ENCODE measurements at regions not wholly inside any gene's neighbourhood (a gene's known extent, or its start where the extent isn't known, plus 50 kb on each side); places are given as distances from the start of the nearest gene placed in this dataset.

DNA sequence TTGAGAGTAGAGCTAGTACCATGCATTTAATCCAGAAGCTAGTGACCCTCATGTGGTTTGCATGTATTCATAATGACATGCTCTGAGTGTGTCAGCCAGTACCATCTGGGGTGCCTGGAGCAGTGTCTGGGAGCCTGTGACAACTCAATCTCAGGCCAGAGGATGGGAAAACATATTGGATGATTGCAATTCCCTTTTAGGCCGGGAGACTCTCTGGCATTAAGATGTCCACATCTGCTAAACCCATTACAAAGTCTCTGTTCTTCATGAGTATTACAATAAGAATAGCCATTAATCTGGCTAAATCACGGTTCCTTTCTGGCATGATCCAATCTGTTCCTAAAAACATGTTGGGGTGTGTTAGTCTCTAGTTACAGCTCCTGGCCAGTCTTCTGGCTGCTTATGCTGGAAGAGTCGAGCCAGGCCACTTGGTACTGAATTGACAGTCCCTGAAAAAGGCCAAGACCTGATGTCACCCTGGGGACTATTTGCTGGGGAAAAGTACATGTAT, 475.7 kb downstream of the ENC1 start:
- BruUV-seq (replicated peaks), result no TSS peak
- Mint-ChIP-seq H3K36me3 (ENCODE audit: insufficient read depth, unreplicated experiment) (no peaks in the 10 kb centered on the region), H3K27me3 (ENCODE audit: unreplicated experiment) (no peaks in the 10 kb centered on the region), H3K4me3 (ENCODE audit: low read depth, unreplicated experiment) (no peak overlapping the region), H3K4me1 (ENCODE audit: low read depth, unreplicated experiment) (peaks cover 19% of the 10 kb centered on the region), H3K9me3 (ENCODE audit: low read depth, unreplicated experiment) (no peaks in the 10 kb centered on the region), H3K27ac (ENCODE audit: unreplicated experiment) (no peak overlapping the region)
- intact Hi-C loops (cut with micrococcal nuclease; ENCODE audit: unreplicated experiment), result no loop called here
- CTCF ChIA-PET, result no interaction called here
- no peak for DNase-seq
- TF ChIP-seq, protein P1, sequence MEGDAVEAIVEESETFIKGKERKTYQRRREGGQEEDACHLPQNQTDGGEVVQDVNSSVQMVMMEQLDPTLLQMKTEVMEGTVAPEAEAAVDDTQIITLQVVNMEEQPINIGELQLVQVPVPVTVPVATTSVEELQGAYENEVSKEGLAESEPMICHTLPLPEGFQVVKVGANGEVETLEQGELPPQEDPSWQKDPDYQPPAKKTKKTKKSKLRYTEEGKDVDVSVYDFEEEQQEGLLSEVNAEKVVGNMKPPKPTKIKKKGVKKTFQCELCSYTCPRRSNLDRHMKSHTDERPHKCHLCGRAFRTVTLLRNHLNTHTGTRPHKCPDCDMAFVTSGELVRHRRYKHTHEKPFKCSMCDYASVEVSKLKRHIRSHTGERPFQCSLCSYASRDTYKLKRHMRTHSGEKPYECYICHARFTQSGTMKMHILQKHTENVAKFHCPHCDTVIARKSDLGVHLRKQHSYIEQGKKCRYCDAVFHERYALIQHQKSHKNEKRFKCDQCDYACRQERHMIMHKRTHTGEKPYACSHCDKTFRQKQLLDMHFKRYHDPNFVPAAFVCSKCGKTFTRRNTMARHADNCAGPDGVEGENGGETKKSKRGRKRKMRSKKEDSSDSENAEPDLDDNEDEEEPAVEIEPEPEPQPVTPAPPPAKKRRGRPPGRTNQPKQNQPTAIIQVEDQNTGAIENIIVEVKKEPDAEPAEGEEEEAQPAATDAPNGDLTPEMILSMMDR (IDR thresholded peaks at IDR 0.05; ENCODE audit: unreplicated experiment), result no peak

DNA sequence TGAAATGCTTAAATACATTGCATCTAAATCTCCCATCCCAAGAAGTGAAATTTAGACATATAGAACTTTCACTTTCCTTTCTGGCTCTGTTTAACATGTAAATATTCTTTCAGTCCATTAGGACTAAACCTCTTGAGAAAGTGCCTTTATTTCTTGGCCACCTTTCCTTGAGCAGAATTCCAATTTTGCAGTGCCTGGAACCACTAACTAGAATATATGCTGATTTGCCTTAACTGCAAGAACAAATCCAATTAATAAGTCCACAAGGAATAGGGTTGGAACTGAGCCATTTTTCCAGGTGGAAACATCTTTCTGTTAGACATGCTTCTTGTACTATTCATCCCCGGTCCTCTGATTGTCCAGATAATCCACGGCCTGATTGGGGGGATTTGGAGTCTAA, 478.0 kb downstream of the ENC1 start:
- CTCF ChIA-PET, result interaction anchor here (0.9 kb wide), 1 partner anchor 1175 kb away, joined by 3 read pairs; no protein-coding TSS in a partner anchor
- Mint-ChIP-seq H3K4me1 (ENCODE audit: low read depth, unreplicated experiment) (peaks cover 13% of the 10 kb centered on the region), H3K9me3 (ENCODE audit: low read depth, unreplicated experiment) (no peaks in the 10 kb centered on the region), H3K4me3 (ENCODE audit: low read depth, unreplicated experiment) (no peak overlapping the region), H3K36me3 (ENCODE audit: insufficient read depth, unreplicated experiment) (no peaks in the 10 kb centered on the region), H3K27me3 (ENCODE audit: unreplicated experiment) (no peaks in the 10 kb centered on the region), H3K27ac (ENCODE audit: unreplicated experiment) (no peak overlapping the region)
- intact Hi-C loops (cut with micrococcal nuclease; ENCODE audit: unreplicated experiment), result no loop called here
- TF ChIP-seq, protein P1 (IDR thresholded peaks at IDR 0.05; ENCODE audit: unreplicated experiment), result no peak
- BruUV-seq (replicated peaks), result no TSS peak
- no peak for DNase-seq

GRCh38 chr5:74161170-74161569, 479.4 kb downstream of the ENC1 start:
- TF ChIP-seq, protein P1 (IDR thresholded peaks at IDR 0.05; ENCODE audit: unreplicated experiment), result no peak
- intact Hi-C loops (cut with micrococcal nuclease; ENCODE audit: unreplicated experiment), result no loop called here
- DNase-seq, result no peak
- no peaks in the 10 kb centered on the region for H3K27me3 Mint-ChIP-seq (ENCODE audit: unreplicated experiment)
- no peak overlapping the region for H3K27ac Mint-ChIP-seq (ENCODE audit: unreplicated experiment)
- no peak overlapping the region for H3K4me3 Mint-ChIP-seq (ENCODE audit: low read depth, unreplicated experiment)
- CTCF ChIA-PET, result no interaction called here
- no peaks in the 10 kb centered on the region for H3K36me3 Mint-ChIP-seq (ENCODE audit: insufficient read depth, unreplicated experiment)
- peaks cover 8% of the 10 kb centered on the region for H3K4me1 Mint-ChIP-seq (ENCODE audit: low read depth, unreplicated experiment)
- BruUV-seq (replicated peaks), result no TSS peak
- no peaks in the 10 kb centered on the region for H3K9me3 Mint-ChIP-seq (ENCODE audit: low read depth, unreplicated experiment)

DNA sequence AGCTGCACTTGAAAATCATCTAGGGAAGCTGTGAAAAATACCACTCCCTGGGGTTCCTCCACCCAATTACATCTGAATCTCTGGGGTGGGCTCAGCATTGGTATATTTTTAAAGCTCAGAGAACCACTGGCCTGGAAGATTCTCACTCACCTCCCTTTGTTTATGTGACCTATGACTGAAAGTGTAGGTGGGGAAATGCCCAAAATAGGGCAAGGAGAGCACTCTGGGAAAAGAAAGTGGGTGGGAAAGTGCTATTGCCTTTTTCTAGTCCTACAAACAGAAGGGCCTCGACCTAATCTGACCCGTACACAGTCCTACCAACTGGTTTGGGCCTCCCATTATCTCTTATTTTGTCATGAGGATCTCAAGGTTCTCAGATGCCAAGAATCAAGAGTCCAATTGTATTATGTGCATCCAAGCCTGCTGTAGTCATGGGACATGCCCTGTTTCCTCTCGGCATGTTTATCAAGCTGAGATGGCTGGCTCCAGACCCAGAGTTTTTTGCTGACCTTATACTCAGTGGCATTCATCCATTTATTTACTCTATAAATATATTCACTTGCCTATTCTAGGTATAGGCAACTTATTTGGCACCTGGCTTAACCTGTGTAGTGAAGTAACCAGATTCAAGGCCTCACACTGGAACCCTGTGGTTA, 483.7 kb downstream of the ENC1 start:
- Mint-ChIP-seq H3K36me3 (ENCODE audit: insufficient read depth, unreplicated experiment) (no peaks in the 10 kb centered on the region), H3K4me3 (ENCODE audit: low read depth, unreplicated experiment) (no peak overlapping the region), H3K4me1 (ENCODE audit: low read depth, unreplicated experiment) (peaks cover 8% of the 10 kb centered on the region), H3K27me3 (ENCODE audit: unreplicated experiment) (no peaks in the 10 kb centered on the region), H3K9me3 (ENCODE audit: low read depth, unreplicated experiment) (no peaks in the 10 kb centered on the region), H3K27ac (ENCODE audit: unreplicated experiment) (no peak overlapping the region)
- BruUV-seq (replicated peaks), result no TSS peak
- CTCF ChIA-PET, result interaction anchor here (0.6 kb wide), 1 partner anchor 251 kb away, joined by 4 read pairs; no protein-coding TSS in a partner anchor
- intact Hi-C loops (cut with micrococcal nuclease; ENCODE audit: unreplicated experiment), result no loop called here
- TF ChIP-seq, protein P1 (IDR thresholded peaks at IDR 0.05; ENCODE audit: unreplicated experiment), result no peak
- no peak for DNase-seq

All from Calu3 (cell line).